WTC11 (cell line): ENCODE measurements at regions not wholly inside any gene's neighbourhood (a gene's known extent, or its start where the extent isn't known, plus 50 kb on each side); places are given as distances from the start of the nearest gene placed in this dataset.

Experiments
- CBFB ChIP-seq: sonication (generic); formaldehyde crosslinking; IDR thresholded peaks from 2 replicates; pipeline ENCODE4 v1.8.1; 2022; ENCODE audit warnings: mild to moderate bottlenecking, low read depth, missing genetic modification reagents
- MXD4 ChIP-seq: fragments of 250-450 bp; sonication (Bioruptor Pico); IDR thresholded peaks from 2 replicates; pipeline ENCODE4 v1.8.0; 2021; ENCODE audit warnings: mild to moderate bottlenecking, moderate library complexity, borderline replicate concordance
- SMAD3 ChIP-seq: sonication (generic); formaldehyde crosslinking; IDR thresholded peaks from 2 replicates; pipeline ENCODE4 v1.8.0; 2022; ENCODE audit warnings: missing genetic modification reagents, mild to moderate bottlenecking, borderline replicate concordance
- TCF7 ChIP-seq: sonication (generic); formaldehyde crosslinking; IDR thresholded peaks from 2 replicates; pipeline ENCODE4 v1.8.0; 2022; ENCODE audit warnings: mild to moderate bottlenecking, low read depth, missing genetic modification reagents, moderate library complexity
- TF ChIP-seq, protein P1 (sequence below): fragments of 200-600 bp; IDR thresholded peaks from 2 replicates; pipeline ENCODE4 v1.8.0; 2022; ENCODE audit warnings: antibody characterized with exemption
- TF ChIP-seq, protein P2 (sequence below): sonication (generic); formaldehyde crosslinking; conservative IDR thresholded peaks from 2 replicates; pipeline ENCODE4 v1.8.1; 2022; ENCODE audit warnings: mild to moderate bottlenecking, missing genetic modification reagents
- TF ChIP-seq, protein P3 (sequence below): fragments of 250-450 bp; sonication (Bioruptor Pico); conservative IDR thresholded peaks from 2 replicates; pipeline ENCODE4 v1.9.0; 2021; ENCODE audit warnings: mild to moderate bottlenecking

DNA sequence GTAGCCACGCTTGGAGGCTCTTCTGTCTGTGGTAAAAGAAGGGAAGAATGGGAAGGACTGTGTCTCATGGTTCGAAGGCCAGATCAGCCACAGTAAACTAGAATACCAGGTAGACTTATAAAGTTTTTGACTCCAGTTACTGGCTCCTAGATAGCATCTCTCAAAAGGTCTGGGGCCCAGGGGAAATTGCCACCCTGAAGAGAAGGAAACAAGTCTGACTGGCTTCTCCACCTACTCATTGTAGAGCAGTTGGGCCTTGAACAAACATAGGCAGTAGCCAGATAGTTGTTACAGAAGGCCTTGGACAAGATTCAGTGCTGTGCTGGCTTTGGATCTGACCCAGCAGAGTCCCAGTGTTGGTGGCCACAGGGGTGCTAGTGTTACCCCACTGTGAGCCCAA lies 890.4 kb downstream of the EFNA5 start:
- TF ChIP-seq, protein P1, sequence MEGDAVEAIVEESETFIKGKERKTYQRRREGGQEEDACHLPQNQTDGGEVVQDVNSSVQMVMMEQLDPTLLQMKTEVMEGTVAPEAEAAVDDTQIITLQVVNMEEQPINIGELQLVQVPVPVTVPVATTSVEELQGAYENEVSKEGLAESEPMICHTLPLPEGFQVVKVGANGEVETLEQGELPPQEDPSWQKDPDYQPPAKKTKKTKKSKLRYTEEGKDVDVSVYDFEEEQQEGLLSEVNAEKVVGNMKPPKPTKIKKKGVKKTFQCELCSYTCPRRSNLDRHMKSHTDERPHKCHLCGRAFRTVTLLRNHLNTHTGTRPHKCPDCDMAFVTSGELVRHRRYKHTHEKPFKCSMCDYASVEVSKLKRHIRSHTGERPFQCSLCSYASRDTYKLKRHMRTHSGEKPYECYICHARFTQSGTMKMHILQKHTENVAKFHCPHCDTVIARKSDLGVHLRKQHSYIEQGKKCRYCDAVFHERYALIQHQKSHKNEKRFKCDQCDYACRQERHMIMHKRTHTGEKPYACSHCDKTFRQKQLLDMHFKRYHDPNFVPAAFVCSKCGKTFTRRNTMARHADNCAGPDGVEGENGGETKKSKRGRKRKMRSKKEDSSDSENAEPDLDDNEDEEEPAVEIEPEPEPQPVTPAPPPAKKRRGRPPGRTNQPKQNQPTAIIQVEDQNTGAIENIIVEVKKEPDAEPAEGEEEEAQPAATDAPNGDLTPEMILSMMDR, result no peak
- TF ChIP-seq, protein P2, sequence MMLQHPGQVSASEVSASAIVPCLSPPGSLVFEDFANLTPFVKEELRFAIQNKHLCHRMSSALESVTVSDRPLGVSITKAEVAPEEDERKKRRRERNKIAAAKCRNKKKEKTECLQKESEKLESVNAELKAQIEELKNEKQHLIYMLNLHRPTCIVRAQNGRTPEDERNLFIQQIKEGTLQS (CRISPR knock-in tag), result no peak
- TF ChIP-seq SMAD3 (CRISPR knock-in tag) (no peak), CBFB (CRISPR knock-in tag) (no peak), TCF7 (no peak), MXD4 (CRISPR knock-in tag) (no peak)
- TF ChIP-seq, protein P3, sequence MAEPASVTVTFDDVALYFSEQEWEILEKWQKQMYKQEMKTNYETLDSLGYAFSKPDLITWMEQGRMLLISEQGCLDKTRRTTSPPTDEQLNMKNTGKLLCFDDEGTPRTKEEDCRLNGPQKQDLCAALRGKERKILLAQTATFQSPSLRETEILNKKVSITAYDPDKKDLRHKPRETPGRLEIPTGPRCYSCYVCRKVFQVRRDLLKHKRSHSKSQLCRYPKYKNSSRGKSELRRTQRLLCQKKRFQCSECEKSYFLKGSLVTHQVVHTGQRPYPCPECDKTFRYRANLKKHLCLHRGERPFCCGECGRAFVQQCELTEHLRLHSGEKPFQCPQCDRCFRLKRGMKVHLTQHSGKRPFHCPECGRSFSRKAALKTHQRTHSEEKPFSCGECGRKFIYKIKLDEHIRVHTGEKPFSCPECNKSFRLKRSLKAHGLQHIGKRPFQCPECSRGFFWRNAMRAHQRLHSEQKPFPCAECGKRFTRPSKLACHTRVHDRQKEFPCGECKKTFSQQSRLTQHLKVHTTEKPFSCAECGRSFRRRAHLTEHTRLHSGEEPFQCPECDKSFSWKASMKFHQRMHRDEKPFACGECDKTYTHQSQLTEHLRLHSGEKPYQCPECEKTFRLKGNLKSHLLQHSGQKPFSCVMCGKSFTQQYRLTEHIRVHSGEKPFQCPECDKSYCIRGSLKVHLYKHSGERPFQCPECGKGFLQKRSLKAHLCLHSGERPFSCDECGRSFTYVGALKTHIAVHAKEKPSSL (CRISPR knock-in tag), result no peak
